Heart left ventricle (tissue), 13 donors: ENCODE measurements at regions not wholly inside any gene's neighbourhood (a gene's known extent, or its start where the extent isn't known, plus 50 kb on each side); places are given as distances from the start of the nearest gene placed in this dataset.

Experiments used
- POLR2A ChIP-seq, 2 donors: fragments of 450-650 bp; IDR thresholded peaks; one replicate each; pipeline ENCODE4 v1.6.1; 2017; ENCODE audit warnings: antibody characterized with exemption in 2 of 2, mild to moderate bottlenecking in 2 of 2, moderate library complexity in 2 of 2
- TF ChIP-seq, protein P1 (sequence below), 12 donors: fragments of 200-600 bp; sonication (generic) in 4 of 12; IDR thresholded peaks; one replicate each; pipeline versions ENCODE4 v1.5.0 to v1.8.0; 2018 to 2022; ENCODE audit warnings: antibody characterized with exemption in 12 of 12, mild to moderate bottlenecking in 5 of 12
- donor health status: ischemic (EF 13 %, LVEDD 7.1; RV severe dilation, severe dysfunction).
- donor health status: DM: no; HTN: yes; CAD: no.
- donor health status: DM: no; HTN: no; CAD: no.
- donor health status: ischemic (EF 25% LVEDD 6.9; RV normal size, moderate dysfunction).
- donor health status: ischemic (EF 25% LVEDD 5.7; RV mildly dilated, moderate dysfunction).
- donor health status: ischemic (EF 35%, LVEDD 5.7; RV mildly dilated, moderate dysfunction).
- donor health status: nonischemic (EF 11% LVEDD 7.7; RV severe dilation, severe dysfunction).
- donor health status: DM: yes; HTN: yes; CAD: no.
- donor health status: PGD.
- donor health status: ischemic (EF 29% LVEDD 5.4; RV normal size, mild dysfunction).
- donor health status: nonischemic (EF 23%, LVEDD 6.1; RV moderate dilation, normal function).

DNA sequence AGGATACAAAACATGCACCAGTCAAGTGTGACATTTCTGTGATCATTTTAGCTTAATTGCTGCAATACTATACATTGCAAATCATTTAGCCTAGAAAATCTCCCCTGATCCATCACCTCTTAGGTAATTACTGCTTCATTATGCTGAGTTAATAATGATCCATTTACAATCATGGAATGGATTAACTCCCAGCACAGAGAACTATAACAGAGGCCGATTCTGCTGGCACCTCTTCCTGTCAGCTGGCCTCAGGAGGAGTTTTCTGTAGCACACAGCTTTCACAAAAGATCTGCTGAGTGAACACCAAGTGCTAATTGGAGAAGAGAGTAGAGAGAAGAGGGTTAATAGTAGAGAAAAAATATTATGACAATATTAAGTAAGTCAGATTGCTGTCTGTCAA, 591.8 kb upstream of the KIRREL3 start:
- no peak for TF ChIP-seq POLR2A (IDR thresholded peaks at IDR 0.05)
- TF ChIP-seq, protein P1, sequence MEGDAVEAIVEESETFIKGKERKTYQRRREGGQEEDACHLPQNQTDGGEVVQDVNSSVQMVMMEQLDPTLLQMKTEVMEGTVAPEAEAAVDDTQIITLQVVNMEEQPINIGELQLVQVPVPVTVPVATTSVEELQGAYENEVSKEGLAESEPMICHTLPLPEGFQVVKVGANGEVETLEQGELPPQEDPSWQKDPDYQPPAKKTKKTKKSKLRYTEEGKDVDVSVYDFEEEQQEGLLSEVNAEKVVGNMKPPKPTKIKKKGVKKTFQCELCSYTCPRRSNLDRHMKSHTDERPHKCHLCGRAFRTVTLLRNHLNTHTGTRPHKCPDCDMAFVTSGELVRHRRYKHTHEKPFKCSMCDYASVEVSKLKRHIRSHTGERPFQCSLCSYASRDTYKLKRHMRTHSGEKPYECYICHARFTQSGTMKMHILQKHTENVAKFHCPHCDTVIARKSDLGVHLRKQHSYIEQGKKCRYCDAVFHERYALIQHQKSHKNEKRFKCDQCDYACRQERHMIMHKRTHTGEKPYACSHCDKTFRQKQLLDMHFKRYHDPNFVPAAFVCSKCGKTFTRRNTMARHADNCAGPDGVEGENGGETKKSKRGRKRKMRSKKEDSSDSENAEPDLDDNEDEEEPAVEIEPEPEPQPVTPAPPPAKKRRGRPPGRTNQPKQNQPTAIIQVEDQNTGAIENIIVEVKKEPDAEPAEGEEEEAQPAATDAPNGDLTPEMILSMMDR (IDR thresholded peaks at IDR 0.05), result no peak
